PC-9 (cell line): ENCODE measurements at regions not wholly inside any gene's neighbourhood (a gene's known extent, or its start where the extent isn't known, plus 50 kb on each side); places are given as distances from the start of the nearest gene placed in this dataset.

Experiments
- BruUV-seq: library from RNA; stranded (reverse); fragments of 400-500 nt; replicated peaks from 2 replicates; lab custom pipeline; 2021; lab: Mats Ljungman, UMichigan
- CTCF ChIA-PET: fragments of 300-600 bp; sonication (Branson Sonifier 250); formaldehyde crosslinking; loops from one replicate; lab custom pipeline; 2022; ENCODE audit warnings: antibody characterized with exemption; lab: Charles Lee
- POLR2A ChIA-PET: fragments of 300-600 bp; sonication (Branson Sonifier 250); formaldehyde crosslinking; loops from one replicate; lab custom pipeline; 2022; ENCODE audit warnings: antibody characterized with exemption; ENCODE audit not compliant: unreplicated experiment; lab: Charles Lee
- DNase-seq, 2 experiments: peaks; one replicate each; pipeline versions ENCODE4 v3.0.0 to v3.0.0-alpha.2; 2015 to 2022; ENCODE audit warnings: mixed read lengths in 1 of 2
- H2AFZ ChIP-seq: fragments of 200-600 bp; sonication (generic); 2 replicates; pipeline ENCODE4 v1.8.1; 2017; ENCODE audit warnings: antibody characterized with exemption
- H3F3A ChIP-seq: fragments of 200-600 bp; sonication (generic); 2 replicates; pipeline ENCODE4 v1.8.1; 2017; ENCODE audit warnings: antibody characterized with exemption, mild to moderate bottlenecking, low read depth; ENCODE audit not compliant: insufficient read depth
- H3K27ac ChIP-seq: fragments of 200-600 bp; sonication (generic); 2 replicates; pipeline ENCODE4 v1.6.1; 2016; ENCODE audit warnings: mixed run types
- H3K27me3 ChIP-seq: fragments of 200-600 bp; sonication (generic); 2 replicates; pipeline ENCODE4 v1.6.1; 2016; ENCODE audit warnings: low read depth, mixed run types; ENCODE audit not compliant: insufficient read depth
- H3K36me3 ChIP-seq: fragments of 200-600 bp; sonication (generic); 2 replicates; pipeline ENCODE4 v1.6.1; 2016; ENCODE audit warnings: low read depth, mixed run types
- H3K4me1 ChIP-seq: fragments of 200-600 bp; sonication (generic); replicated peaks from 2 replicates; pipeline ENCODE4 v1.6.1; 2016; ENCODE audit warnings: mixed run types; ENCODE audit not compliant: insufficient read depth
- H3K4me2 ChIP-seq: fragments of 200-600 bp; sonication (generic); 2 replicates; pipeline ENCODE4 v1.6.1; 2017; ENCODE audit warnings: mixed run types
- H3K4me3 ChIP-seq: fragments of 200-600 bp; sonication (generic); 2 replicates; pipeline ENCODE4 v1.6.1; 2016; ENCODE audit warnings: mixed run types
- H3K79me2 ChIP-seq: fragments of 200-600 bp; sonication (generic); 2 replicates; pipeline ENCODE4 v1.6.1; 2017; ENCODE audit warnings: low read depth, mixed run types
- H3K9me2 ChIP-seq: fragments of 200-600 bp; sonication (generic); 2 replicates; pipeline ENCODE4 v1.8.1; 2017; ENCODE audit warnings: mild to moderate bottlenecking; ENCODE audit not compliant: insufficient read depth
- H3K9me3 ChIP-seq: fragments of 200-600 bp; sonication (generic); 2 replicates; pipeline ENCODE4 v1.8.1; 2016; ENCODE audit warnings: low read depth; ENCODE audit not compliant: insufficient read depth
- H4K20me1 ChIP-seq: fragments of 200-600 bp; sonication (generic); 2 replicates; pipeline ENCODE4 v1.8.1; 2017; ENCODE audit not compliant: insufficient read depth
- EZH2 ChIP-seq: fragments of 200-600 bp; sonication (generic); IDR thresholded peaks from 2 replicates; pipeline ENCODE4 v1.8.0; 2017; ENCODE audit warnings: antibody characterized with exemption, low read depth
- intact Hi-C: fragments of 100-400 bp; cut with micrococcal nuclease; formaldehyde crosslinking; loops from one replicate; pipeline ENCODE4 v1.10.0; 2022; ENCODE audit not compliant: unreplicated experiment
- TF ChIP-seq, protein P1 (sequence below): fragments of 200-600 bp; sonication (generic); conservative IDR thresholded peaks from 2 replicates; pipeline ENCODE4 v1.6.1; 2017; ENCODE audit warnings: mixed run types, antibody characterized with exemption, mild to moderate bottlenecking, moderate library complexity

DNA sequence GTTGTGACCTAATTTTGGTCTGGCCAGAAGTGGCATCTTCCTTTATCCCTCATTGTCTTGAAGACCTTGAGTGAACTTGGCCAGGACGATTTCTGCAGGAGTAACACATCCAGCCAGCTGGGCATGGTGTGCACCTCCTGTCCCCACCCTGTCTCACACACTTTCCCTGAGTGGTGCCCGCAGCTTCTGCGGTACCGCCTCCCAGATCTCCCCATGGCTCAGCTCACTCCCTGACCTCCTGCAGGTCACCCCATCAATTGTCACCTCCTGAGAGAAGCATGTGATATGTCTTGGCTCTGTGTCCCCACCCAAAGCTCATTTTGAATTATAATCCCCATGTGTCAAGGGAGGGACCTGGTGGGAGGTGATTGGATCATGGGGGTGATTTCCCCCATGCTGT is 50.2 kb upstream of the TP53I11 start:
- Histone ChIP-seq H3F3A (no peaks in the 10 kb centered on the region), H3K27me3 (peaks cover 11% of the 10 kb centered on the region; the same call in 1 of the 2 replicates), H3K4me1 (no peaks in the 10 kb centered on the region), H3K9me2 (no peaks in the 10 kb centered on the region), H3K79me2 (no peaks in the 10 kb centered on the region), H3K4me3 (no peak overlapping the region), H3K36me3 (no peaks in the 10 kb centered on the region), H3K27ac (no peak overlapping the region), H3K4me2 (no peak overlapping the region), H4K20me1 (no peaks in the 10 kb centered on the region), H3K9me3 (no peaks in the 10 kb centered on the region; the same call in 1 of the 2 replicates), H2AFZ (no peak overlapping the region)
- POLR2A ChIA-PET = no interaction called here
- no peak for DNase-seq
- intact Hi-C loops = no loop called here
- CTCF ChIA-PET = no interaction called here
- BruUV-seq = no TSS peak
- TF ChIP-seq, protein P1, sequence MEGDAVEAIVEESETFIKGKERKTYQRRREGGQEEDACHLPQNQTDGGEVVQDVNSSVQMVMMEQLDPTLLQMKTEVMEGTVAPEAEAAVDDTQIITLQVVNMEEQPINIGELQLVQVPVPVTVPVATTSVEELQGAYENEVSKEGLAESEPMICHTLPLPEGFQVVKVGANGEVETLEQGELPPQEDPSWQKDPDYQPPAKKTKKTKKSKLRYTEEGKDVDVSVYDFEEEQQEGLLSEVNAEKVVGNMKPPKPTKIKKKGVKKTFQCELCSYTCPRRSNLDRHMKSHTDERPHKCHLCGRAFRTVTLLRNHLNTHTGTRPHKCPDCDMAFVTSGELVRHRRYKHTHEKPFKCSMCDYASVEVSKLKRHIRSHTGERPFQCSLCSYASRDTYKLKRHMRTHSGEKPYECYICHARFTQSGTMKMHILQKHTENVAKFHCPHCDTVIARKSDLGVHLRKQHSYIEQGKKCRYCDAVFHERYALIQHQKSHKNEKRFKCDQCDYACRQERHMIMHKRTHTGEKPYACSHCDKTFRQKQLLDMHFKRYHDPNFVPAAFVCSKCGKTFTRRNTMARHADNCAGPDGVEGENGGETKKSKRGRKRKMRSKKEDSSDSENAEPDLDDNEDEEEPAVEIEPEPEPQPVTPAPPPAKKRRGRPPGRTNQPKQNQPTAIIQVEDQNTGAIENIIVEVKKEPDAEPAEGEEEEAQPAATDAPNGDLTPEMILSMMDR = no peak
- TF ChIP-seq EZH2 = no peak

GRCh38 chr11:45001466-45002165 is 50.9 kb upstream of the TP53I11 start:
- Histone ChIP-seq H3K4me1 (no peaks in the 10 kb centered on the region), H3K4me3 (no peak overlapping the region), H3F3A (no peaks in the 10 kb centered on the region), H3K27me3 (peaks cover 15% of the 10 kb centered on the region; the same call in 1 of the 2 replicates), H3K9me2 (no peaks in the 10 kb centered on the region), H3K4me2 (no peak overlapping the region), H3K9me3 (no peaks in the 10 kb centered on the region; the same call in 1 of the 2 replicates), H4K20me1 (no peaks in the 10 kb centered on the region), H3K27ac (no peak overlapping the region), H2AFZ (no peak overlapping the region), H3K36me3 (no peaks in the 10 kb centered on the region), H3K79me2 (no peaks in the 10 kb centered on the region)
- intact Hi-C loops = no loop called here
- ChIA-PET CTCF (no interaction called here), POLR2A (interaction anchor here (0.6 kb wide), 1 partner anchor 66 kb away, joined by 3 read pairs; no protein-coding TSS in a partner anchor)
- BruUV-seq = no TSS peak
- no peak for DNase-seq
- TF ChIP-seq, protein P1 = no peak
- TF ChIP-seq EZH2 = no peak

DNA sequence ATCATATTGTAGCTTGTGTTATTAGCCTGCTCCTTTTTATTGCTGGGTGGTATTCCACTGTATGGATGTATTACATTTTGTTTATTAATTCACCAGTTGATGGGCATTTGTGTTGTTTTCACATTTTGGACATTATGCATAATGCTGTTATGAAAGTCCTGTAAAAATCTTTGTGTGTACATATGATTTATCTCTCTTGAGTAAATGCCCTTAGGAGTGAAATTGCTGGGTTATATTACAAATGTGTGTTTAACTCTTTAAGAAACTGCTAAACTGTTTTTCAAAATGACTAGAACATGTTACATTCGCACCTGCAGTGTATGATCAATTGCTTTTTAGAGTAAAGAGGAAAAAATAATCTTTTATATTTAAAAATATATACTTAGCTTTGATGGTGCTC is 54.4 kb upstream of the TP53I11 start:
- Histone ChIP-seq H3F3A (no peaks in the 10 kb centered on the region), H3K9me3 (no peaks in the 10 kb centered on the region; the same call in 1 of the 2 replicates), H2AFZ (no peak overlapping the region), H3K27ac (no peak overlapping the region), H4K20me1 (no peaks in the 10 kb centered on the region), H3K27me3 (peaks cover 8% of the 10 kb centered on the region; the same call in 1 of the 2 replicates), H3K36me3 (no peaks in the 10 kb centered on the region), H3K4me2 (no peak overlapping the region), H3K9me2 (no peaks in the 10 kb centered on the region), H3K4me1 (no peaks in the 10 kb centered on the region), H3K4me3 (no peak overlapping the region), H3K79me2 (no peaks in the 10 kb centered on the region)
- BruUV-seq = no TSS peak
- no peak for DNase-seq
- ChIA-PET POLR2A (no interaction called here), CTCF (no interaction called here)
- intact Hi-C loops = no loop called here
- TF ChIP-seq, protein P1 = no peak
- TF ChIP-seq EZH2 = no peak
